Astrocyte (in vitro differentiated cells and primary cell): ENCODE measurements at regions not wholly inside any gene's neighbourhood (a gene's known extent, or its start where the extent isn't known, plus 50 kb on each side); places are given as distances from the start of the nearest gene placed in this dataset.
"Not testable (repeated sequence)": the region's sequence is repeated elsewhere in the genome, so short reads cannot be mapped to it uniquely, and the experiment has no call there.

Source experiments
- CTCF ChIP-seq: IDR thresholded peaks from 2 replicates; pipeline ENCODE4 v1.5.1; 2011; ENCODE audit warnings: low read depth, mild to moderate bottlenecking, inconsistent platforms, low read length, moderate library complexity; ENCODE audit not compliant: insufficient read depth
- EZH2 ChIP-seq: IDR thresholded peaks from 2 replicates; pipeline ENCODE4 v1.6.1; 2012; ENCODE audit warnings: mild to moderate bottlenecking, low read length, inconsistent platforms; ENCODE audit not compliant: insufficient read depth

GRCh38 chr5:86466721-86467120 is 151.0 kb upstream of the COX7C start:
- not testable (repeated sequence) for TF ChIP-seq CTCF, EZH2
